Cardiac muscle cell (in vitro differentiated cells and primary cell): ENCODE measurements at regions not wholly inside any gene's neighbourhood (a gene's known extent, or its start where the extent isn't known, plus 50 kb on each side); places are given as distances from the start of the nearest gene placed in this dataset.

Source experiments
- DNase-seq, 2 donors: peaks; one replicate each; pipeline versions ENCODE4 v3.0.0 to v3.0.0-alpha.2; 2010 to 2017; ENCODE audit warnings: low read depth in 1 of 2, low spot score in 1 of 2
- H3K27ac ChIP-seq: fragments of 200-600 bp; sonication (generic); 2 replicates; pipeline ENCODE4 v1.5.1; 2016
- H3K27me3 ChIP-seq: fragments of 200-600 bp; sonication (generic); 2 replicates; pipeline ENCODE4 v1.6.0; 2016; ENCODE audit warnings: control low read depth
- H3K36me3 ChIP-seq: fragments of 200-600 bp; sonication (generic); 2 replicates; pipeline ENCODE4 v1.5.1; 2016; ENCODE audit warnings: control low read depth
- H3K4me1 ChIP-seq: fragments of 200-600 bp; sonication (generic); 2 replicates; pipeline ENCODE4 v1.8.1; 2017; ENCODE audit warnings: low read depth, mild to moderate bottlenecking, mixed run types
- H3K4me3 ChIP-seq: fragments of 200-600 bp; sonication (generic); 2 replicates; pipeline ENCODE4 v1.5.1; 2016; ENCODE audit warnings: mild to moderate bottlenecking
- H3K9me3 ChIP-seq: fragments of 200-600 bp; sonication (generic); 2 replicates; pipeline ENCODE4 v1.5.1; 2017; ENCODE audit warnings: low read depth, mild to moderate bottlenecking, control low read depth
- TF ChIP-seq, protein P1 (sequence below): IDR thresholded peaks from 2 replicates; pipeline ENCODE4 v1.5.1; 2012; ENCODE audit warnings: low read depth, mild to moderate bottlenecking, low read length

DNA sequence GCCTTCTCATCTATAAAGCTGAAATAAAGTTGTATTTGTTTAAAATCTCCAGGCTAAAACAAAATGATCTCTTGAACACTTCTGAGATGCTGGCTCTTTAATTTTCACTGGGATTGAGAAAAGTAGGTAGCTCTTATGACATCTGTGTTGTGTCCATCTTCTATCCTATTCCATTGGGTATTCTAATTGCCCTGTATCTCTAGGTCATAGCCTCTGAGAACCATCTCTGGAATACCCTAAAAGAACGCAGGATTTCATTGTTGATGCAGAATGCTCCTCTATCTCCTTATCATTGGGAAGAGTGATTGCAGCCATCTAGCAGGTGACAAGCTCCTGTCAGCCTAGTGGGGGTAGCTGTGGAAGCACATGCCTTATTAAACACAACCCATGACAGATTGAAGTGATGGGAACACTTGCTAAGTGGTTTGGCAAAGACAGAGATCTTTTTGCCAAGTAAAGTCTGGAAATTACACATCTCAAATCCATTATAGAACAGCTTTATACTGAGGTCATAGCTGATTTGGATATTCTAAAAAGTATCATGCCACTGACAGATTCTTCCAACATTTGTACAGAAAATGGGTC lies 178.2 kb downstream of the TDRD15 start:
- Histone ChIP-seq H3K27ac (no peak overlapping the region), H3K27me3 (no peaks in the 10 kb centered on the region), H3K4me3 (no peak overlapping the region), H3K36me3 (no peaks in the 10 kb centered on the region), H3K9me3 (no peaks in the 10 kb centered on the region), H3K4me1 (no peaks in the 10 kb centered on the region)
- TF ChIP-seq, protein P1, sequence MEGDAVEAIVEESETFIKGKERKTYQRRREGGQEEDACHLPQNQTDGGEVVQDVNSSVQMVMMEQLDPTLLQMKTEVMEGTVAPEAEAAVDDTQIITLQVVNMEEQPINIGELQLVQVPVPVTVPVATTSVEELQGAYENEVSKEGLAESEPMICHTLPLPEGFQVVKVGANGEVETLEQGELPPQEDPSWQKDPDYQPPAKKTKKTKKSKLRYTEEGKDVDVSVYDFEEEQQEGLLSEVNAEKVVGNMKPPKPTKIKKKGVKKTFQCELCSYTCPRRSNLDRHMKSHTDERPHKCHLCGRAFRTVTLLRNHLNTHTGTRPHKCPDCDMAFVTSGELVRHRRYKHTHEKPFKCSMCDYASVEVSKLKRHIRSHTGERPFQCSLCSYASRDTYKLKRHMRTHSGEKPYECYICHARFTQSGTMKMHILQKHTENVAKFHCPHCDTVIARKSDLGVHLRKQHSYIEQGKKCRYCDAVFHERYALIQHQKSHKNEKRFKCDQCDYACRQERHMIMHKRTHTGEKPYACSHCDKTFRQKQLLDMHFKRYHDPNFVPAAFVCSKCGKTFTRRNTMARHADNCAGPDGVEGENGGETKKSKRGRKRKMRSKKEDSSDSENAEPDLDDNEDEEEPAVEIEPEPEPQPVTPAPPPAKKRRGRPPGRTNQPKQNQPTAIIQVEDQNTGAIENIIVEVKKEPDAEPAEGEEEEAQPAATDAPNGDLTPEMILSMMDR, result no peak
- no peak for DNase-seq

DNA sequence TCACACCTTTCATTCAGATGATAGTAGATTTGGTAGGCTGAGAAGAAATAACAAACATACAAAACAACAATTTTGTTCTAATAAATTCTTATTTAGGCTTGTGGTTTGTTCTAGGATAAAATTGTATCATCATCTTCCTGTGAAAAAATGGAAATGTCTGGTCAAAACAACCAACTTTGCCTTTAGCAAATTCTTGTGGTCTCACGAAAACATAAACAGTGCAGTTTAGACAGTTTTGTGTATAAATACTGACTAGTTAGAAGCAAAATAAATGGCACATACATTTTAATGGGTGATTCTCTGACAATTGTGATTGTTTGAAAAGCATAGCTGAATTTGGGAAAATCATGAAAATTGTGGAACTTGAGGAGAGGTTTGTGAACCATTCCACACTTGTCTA lies 180.1 kb downstream of the TDRD15 start:
- DNase-seq, result no peak
- no peak overlapping the region for H3K27ac ChIP-seq
- no peaks in the 10 kb centered on the region for H3K4me1 ChIP-seq
- TF ChIP-seq, protein P1, result no peak
- no peaks in the 10 kb centered on the region for H3K27me3 ChIP-seq
- no peaks in the 10 kb centered on the region for H3K36me3 ChIP-seq
- no peak overlapping the region for H3K4me3 ChIP-seq
- H3K9me3 ChIP-seq, result no peaks in the 10 kb centered on the region

DNA sequence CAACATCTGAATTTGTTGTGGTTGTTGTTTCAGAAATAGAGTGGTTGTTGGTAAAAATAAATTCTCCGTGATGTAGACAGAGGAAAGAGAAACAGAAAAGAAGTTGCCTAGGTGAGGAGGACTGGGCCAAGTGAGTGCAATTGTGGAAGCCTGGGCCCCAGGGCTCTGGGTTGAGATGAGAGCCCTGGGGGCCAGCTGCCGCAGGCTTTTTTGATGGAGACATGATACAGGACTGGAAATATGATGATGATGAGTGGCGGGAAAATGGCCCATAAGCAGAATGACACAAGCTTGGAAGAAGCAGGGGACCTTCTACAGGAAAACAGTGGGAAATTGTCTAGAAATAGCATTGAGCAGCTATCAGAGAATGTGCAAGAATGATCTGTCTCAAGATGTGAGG lies 181.8 kb downstream of the TDRD15 start:
- Histone ChIP-seq H3K36me3 (no peaks in the 10 kb centered on the region), H3K27ac (no peak overlapping the region), H3K4me3 (no peak overlapping the region), H3K9me3 (no peaks in the 10 kb centered on the region), H3K4me1 (no peaks in the 10 kb centered on the region), H3K27me3 (no peaks in the 10 kb centered on the region)
- TF ChIP-seq, protein P1, result no peak
- DNase-seq, result no peak

DNA sequence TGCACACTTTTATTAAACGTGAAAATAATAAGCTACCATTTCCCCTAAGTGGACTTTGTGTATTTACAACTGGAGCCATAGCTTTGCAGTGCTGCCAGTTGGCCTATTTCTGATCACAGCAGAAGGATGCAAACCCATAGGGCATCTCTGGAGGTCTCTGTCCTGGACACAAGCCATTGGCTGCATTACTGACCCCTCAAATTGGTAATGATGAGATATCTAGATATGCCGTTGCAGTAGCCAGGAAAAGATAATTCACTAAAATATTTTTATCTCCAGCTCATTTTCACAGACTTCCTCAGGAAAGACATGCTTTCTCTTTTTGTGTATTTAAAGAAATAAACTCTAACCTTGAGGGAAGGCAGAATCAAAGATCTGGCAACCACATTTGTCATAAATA lies 182.5 kb downstream of the TDRD15 start:
- Histone ChIP-seq H3K4me3 (no peak overlapping the region), H3K9me3 (no peaks in the 10 kb centered on the region), H3K27ac (no peak overlapping the region), H3K4me1 (no peaks in the 10 kb centered on the region), H3K36me3 (no peaks in the 10 kb centered on the region), H3K27me3 (no peaks in the 10 kb centered on the region)
- no peak for DNase-seq
- TF ChIP-seq, protein P1, result no peak

DNA sequence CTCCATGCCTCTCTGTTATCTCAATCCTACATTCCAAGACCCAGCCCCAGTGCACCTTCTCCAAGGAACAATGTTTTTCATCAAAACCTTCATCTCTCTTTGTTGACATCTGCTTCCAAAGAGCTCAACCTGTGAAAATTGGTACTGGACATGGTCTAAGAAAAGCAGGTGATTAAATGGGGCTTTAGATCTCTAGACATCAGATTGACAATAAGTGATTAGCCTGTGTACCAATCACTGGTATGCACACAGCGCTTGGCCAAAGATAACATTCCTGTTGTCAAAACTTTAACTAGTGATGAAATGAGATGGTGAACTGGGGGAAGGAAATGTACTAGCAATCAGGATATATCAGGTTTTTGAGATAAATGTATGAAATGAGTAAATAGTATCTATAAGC lies 183.3 kb downstream of the TDRD15 start:
- Histone ChIP-seq H3K27ac (no peak overlapping the region), H3K4me3 (no peak overlapping the region), H3K9me3 (no peaks in the 10 kb centered on the region), H3K4me1 (no peaks in the 10 kb centered on the region), H3K36me3 (no peaks in the 10 kb centered on the region), H3K27me3 (no peaks in the 10 kb centered on the region)
- TF ChIP-seq, protein P1, result no peak
- no peak for DNase-seq

DNA sequence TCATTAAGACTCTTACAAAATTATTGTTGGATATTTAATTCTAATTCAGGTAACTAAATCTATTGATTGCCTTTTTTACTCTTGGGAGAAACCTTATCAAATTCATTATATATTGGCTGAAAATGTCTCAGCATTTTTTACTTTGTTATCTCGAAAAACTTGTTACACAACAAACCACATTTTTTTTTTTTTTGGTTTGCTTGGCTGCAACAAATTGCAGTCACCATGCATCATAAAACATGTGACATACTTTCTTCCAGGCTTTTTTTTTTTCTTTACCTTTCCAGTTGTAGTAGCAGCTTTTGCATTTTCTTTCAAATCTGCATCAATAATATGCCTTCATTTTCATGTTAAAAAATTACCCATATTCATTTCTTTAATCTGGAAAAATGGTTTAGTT lies 186.7 kb downstream of the TDRD15 start:
- TF ChIP-seq, protein P1, result no peak
- no peaks in the 10 kb centered on the region for H3K27me3 ChIP-seq
- no peak for DNase-seq
- H3K4me1 ChIP-seq, result no peaks in the 10 kb centered on the region
- H3K9me3 ChIP-seq, result no peaks in the 10 kb centered on the region
- no peak overlapping the region for H3K4me3 ChIP-seq
- no peaks in the 10 kb centered on the region for H3K36me3 ChIP-seq
- no peak overlapping the region for H3K27ac ChIP-seq
